HG03196 (cell line): ENCODE measurements at regions not wholly inside any gene's neighbourhood (a gene's known extent, or its start where the extent isn't known, plus 50 kb on each side); places are given as distances from the start of the nearest gene placed in this dataset.

Experiments used
- ATAC-seq: cut with Tn5 transposase; IDR thresholded peaks from one replicate; pipeline ENCODE4 v1.9.1; 2021; ENCODE audit not compliant: unreplicated experiment

- ATAC-seq, result no peak
Observed at GRCh38 chr13:109645831-109646230, 140.6 kb downstream of the IRS2 start.

GRCh38 chr13:109644956-109645355 is 141.4 kb downstream of the IRS2 start:
- no peak for ATAC-seq

GRCh38 chr13:109644069-109644750 is 142.2 kb downstream of the IRS2 start:
- ATAC-seq, result no peak

- ATAC-seq, result no peak
Observed at GRCh38 chr13:109642358-109642757, 144.0 kb downstream of the IRS2 start.

GRCh38 chr13:109636736-109637135 is 149.6 kb downstream of the IRS2 start:
- ATAC-seq, result no peak

GRCh38 chr13:109631069-109631468 is 155.3 kb downstream of the IRS2 start:
- ATAC-seq, result no peak

- no peak for ATAC-seq
Observed at GRCh38 chr13:109630271-109630670, 156.1 kb downstream of the IRS2 start.

- ATAC-seq, result no peak
Observed at GRCh38 chr13:109629737-109630136, 156.6 kb downstream of the IRS2 start.

GRCh38 chr13:109628251-109628699 is 158.1 kb downstream of the IRS2 start:
- no peak for ATAC-seq

GRCh38 chr13:109627649-109628048 is 158.7 kb downstream of the IRS2 start:
- ATAC-seq, result no peak

- no peak for ATAC-seq
Observed at GRCh38 chr13:109626386-109627171, 159.8 kb downstream of the IRS2 start.

- ATAC-seq, result no peak
Observed at GRCh38 chr13:109625156-109625555, 161.2 kb downstream of the IRS2 start.

GRCh38 chr13:109622006-109622405 is 164.4 kb downstream of the IRS2 start:
- no peak for ATAC-seq

GRCh38 chr13:109615721-109616420 is 170.5 kb downstream of the IRS2 start:
- ATAC-seq, result no peak

- no peak for ATAC-seq
Observed at GRCh38 chr13:109611912-109612691, 174.3 kb downstream of the IRS2 start.

- ATAC-seq, result no peak
Observed at GRCh38 chr13:109610517-109610916, 175.9 kb downstream of the IRS2 start.

- no peak for ATAC-seq
Observed at GRCh38 chr13:109608503-109608902, 177.9 kb downstream of the IRS2 start.

GRCh38 chr13:109608059-109608458 is 178.3 kb downstream of the IRS2 start:
- no peak for ATAC-seq

GRCh38 chr13:109606520-109606919 is 179.9 kb downstream of the IRS2 start:
- no peak for ATAC-seq

GRCh38 chr13:109605846-109606245 is 180.5 kb downstream of the IRS2 start:
- no peak for ATAC-seq

- ATAC-seq, result no peak
Observed at GRCh38 chr13:109604894-109605293, 181.5 kb downstream of the IRS2 start.
